ENCODE measurements at regions not wholly inside any gene's neighbourhood (a gene's known extent, or its start where the extent isn't known, plus 50 kb on each side); places are given as distances from the start of the nearest gene placed in this dataset.

- TF ChIP-seq EZH2 (IDR thresholded peaks at IDR 0.05; ENCODE audit: borderline replicate concordance, low read depth, low read length, severe bottlenecking) (no peak), CTCF (IDR thresholded peaks at IDR 0.05; ENCODE audit: extremely low read depth in 1 of 2, insufficient read depth in 1 of 2, low read depth in 1 of 2, low read length in 2 of 2) (no peak), MYC (IDR thresholded peaks at IDR 0.05; ENCODE audit: low read depth, low read length) (no peak), POLR2A (IDR thresholded peaks at IDR 0.05; ENCODE audit: low read depth, low read length) (no peak), POLR2AphosphoS5 (IDR thresholded peaks at IDR 0.05; ENCODE audit: insufficient read depth, low read depth, low read length) (no peak), MAX (IDR thresholded peaks at IDR 0.05; ENCODE audit: insufficient read depth, insufficient read length) (no peak), GATA2 (IDR thresholded peaks at IDR 0.05; ENCODE audit: insufficient read depth, insufficient read length, low read depth, low read length) (no peak), JUN (IDR thresholded peaks at IDR 0.05; ENCODE audit: borderline replicate concordance, insufficient read depth, insufficient read length, low read depth) (no peak)
Measured at GRCh38 chr11:33944345-33944692, 52.4 kb upstream of the LMO2 start.
